ENCODE measurements at regions not wholly inside any gene's neighbourhood (a gene's known extent, or its start where the extent isn't known, plus 50 kb on each side); places are given as distances from the start of the nearest gene placed in this dataset.

DNA sequence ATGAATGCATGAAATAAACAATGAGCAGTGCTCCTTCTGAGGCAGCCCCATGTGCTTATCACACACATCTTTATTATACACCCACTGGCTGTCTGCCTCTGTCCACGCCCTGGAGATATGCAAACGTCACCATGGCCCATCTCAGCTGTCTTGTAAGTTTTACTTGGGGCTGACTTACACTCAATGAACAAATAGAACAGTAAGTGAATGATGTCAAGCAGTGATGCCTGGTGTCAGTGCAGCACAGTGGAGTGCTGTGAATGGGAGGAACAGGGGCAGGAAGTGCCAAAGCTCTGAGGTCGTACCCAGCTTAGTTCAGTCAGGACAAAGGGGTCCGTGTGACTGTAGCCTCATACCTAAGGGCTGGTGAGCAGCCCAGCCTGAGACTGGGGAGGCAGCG lies 659.5 kb upstream of the HS6ST1 start:
- no peak for DNase-seq

DNA sequence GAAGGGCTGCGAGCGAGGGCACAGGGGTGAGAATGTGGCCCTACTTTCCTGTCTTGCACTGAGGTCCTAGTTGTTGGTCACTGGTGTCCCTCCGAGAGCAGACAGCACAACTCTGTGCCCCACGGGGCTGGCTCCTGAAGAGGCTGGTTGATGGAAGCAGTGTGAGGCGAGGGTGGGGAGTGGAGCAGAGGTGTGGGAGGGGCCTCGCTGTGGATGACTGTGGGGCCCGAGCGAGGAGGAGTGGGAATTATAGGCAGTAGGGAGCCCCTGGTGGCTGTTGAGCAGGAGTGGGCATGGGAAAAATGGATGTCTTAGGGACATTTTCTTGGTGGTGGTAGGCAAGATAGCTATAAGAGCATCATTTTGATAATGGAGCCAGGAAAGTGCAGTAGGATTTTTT lies 660.5 kb upstream of the HS6ST1 start:
- DNase-seq = no peak

DNA sequence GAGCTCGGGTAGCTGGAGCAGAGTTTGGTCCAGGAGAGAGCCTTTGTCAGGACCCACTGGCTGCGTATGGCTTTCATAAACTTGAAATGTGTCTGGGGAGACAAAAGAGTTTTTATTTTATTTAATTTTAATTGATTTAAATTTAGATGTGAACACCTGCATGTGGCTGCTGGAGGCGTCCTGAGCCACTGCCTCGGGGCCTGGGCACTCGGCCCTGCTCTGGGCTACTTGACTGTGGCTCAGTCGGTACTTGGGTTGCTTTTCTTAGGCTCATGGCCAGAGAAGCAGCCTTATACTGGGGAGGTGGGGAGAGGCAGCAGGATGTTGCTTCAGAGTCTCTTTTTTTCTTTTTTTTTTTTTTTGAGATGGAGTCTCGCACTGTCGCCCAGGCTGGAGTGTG lies 661.8 kb upstream of the HS6ST1 start:
- no peak for DNase-seq

DNA sequence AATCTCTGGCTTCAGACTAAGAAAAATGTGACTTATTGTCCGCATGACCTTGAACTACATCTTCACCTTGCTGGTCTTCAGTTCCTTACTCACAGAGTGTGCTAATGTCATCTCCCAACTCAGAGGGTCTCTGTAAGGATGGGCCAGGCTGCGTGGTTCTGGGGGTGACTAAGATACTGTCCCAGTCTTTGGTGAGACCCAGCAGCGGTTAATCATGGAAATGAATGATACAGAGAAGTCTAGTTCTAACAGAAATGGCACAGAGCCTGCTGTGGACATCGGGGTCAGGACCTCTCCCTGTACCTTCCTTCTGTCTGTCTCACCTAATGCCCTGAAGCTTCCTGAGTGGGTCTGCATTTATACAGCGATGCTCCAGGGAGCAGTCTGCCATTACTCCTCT lies 662.7 kb upstream of the HS6ST1 start:
- DNase-seq = no peak

DNA sequence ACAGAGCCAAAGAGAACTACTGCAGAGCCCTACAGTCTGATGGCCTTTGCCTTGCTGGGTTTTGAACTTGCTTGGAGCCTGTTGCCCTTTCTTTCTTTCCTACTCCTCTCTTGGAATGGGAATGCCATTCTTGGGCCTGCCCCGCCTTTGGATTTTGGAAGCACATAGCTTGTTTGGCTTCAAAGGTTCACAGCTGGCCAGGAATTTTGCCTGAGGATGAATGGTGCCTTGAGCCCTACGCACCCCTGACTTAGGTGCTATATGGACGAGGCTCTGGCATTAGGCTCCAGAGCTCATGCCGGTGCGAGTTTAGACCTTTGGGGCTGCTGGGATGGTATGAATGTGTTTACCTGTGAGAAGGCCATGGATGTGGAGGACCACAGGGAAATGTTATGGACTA lies 663.3 kb upstream of the HS6ST1 start:
- DNase-seq = no peak

DNA sequence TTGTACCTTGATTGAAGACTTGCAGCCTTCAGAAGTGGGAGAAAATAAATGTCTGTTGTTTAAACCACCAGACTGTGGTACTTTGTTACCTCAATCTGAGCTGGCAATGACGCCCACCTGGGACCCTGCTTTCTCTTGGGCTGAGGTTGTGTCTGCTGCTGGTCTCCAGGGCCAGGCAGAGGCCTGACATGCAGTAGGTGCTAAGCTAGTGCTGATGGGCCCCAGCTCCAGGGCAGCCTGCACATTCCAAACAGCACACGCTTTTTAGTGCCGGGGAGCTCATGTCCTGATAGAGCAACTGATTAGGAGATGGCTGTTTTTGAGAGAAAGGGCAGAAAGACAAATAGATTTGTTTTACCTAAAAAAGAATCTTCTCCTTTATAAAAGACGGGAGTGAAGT lies 664.0 kb upstream of the HS6ST1 start:
- no peak for DNase-seq

DNA sequence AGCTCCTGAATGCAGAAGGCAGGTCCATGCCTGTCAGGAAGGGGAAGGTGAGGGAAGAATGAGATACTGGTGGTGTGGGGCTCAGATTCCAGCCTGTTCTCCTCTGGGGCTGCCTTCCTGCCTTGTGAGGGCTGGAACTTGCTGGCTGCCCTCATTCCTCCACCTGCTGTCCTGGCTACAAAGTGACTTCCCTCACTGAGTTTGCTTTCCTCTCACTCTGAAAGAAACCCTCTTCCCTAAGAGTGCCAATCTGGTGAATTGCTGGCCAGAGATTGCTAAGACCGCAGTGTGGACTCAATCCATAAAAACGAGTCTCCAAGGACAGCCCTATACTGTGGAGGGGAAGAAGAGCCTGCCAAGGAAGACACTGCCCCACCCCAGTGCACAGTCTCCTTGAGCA lies 664.4 kb upstream of the HS6ST1 start:
- no peak for DNase-seq

DNA sequence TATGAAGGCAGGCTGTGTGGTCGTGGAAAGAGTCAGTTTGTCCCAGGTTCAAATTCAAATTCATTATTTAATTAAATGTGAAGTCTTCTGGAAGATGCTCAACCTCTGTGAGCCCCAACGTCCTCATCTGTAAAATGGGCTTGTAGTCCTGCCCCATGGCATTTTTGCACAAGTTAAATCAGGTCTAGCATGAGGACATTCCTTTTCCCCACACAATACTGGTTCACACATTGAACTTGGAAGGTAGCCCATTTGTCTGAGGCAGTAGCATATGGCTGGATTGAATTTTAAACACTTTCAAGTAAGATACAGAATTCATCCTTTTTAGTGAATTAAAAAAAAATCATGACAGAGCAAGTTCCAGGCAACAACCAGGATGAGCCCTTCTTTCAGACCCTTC lies 665.4 kb upstream of the HS6ST1 start:
- no peak for DNase-seq

DNA sequence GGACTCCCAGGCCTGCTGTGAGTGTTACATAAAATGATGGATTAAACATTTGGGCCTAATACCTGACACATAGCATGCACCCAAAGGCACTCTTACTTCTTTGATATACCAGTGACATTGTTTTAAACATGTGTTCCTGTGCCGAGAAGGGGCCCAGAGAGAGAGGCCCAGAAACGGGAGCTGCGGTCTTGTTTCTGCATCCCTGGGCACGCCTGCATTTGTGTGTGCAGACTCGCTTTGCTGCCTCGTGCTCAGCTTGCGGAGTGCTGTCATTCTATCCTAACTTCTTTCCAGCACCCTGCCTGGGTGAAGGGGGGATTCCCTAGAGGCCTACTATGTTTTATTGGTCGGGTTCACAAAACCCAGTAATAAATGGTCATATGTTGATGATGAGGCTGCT lies 666.2 kb upstream of the HS6ST1 start:
- DNase-seq = no peak

DNA sequence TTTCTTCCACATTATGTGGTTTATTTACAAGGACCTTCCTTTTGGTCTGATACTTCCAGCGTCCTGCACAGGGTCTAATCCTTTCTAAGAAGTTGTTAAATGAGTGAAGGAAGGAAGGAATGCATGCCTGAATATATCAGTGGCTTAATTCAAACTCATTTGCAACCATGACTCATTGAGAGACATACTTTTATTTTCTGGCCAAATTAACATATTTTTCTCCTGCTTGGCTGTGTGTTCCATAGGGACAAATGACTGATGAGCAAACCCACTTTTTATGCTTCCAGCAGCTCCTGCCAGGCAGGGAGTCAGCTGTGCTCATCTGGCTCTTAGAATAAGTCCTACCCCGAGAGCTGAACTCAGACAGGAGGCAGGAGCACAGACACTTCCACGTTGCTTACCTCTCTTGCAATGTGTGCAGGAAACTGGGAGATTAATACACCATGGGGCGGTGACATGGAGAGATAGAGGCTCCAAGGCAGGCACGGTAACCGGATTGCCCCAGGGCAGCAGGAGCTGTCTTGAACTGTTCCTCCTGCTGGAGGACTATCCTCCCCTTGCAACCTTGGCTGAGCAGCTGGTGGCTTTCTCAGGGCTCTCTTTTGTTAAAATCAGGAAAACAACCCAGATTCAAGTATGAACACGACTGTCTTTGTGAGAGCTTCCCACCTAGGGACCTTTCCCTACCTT lies 667.5 kb upstream of the HS6ST1 start:
- DNase-seq = no peak

DNA sequence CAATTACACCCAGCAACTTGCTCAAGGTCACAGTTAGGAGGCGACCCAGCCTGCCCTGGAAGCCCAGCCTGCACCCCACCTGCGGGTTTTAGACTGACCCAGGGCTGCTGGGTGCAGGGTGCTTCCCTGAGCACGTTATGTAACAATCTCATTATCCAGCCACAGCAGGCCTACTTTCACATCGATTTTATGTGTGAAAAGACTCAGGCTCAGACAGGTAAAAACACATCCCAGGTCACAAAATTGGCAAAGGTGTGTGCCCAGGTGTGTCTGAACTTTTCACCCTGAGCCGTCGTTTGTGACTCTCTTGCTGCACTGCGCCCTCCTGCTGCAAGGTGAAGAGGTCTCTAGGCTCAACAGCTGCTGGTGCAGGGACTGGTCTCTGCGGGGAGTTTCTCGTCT lies 668.2 kb upstream of the HS6ST1 start:
- DNase-seq = no peak

DNA sequence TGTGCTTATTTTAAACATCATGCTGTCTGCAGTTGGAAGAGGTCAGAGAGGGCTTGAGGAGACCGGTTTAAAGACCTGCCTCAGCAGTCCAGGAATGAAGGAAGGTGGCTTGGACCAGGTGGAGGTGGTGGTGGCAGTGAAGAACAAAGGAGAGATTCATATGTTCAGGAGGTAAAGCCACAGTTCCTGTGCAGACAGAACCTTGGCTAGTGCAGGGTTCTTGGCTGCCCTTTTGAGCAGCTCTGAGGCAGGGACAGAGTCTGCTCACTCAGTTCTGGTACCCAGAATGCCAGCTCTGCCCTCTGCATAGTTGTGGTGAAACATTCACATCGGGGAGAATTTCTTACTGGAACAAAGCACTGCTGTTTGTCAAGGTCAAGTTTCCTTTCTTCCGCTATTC lies 669.7 kb upstream of the HS6ST1 start:
- DNase-seq = no peak

DNA sequence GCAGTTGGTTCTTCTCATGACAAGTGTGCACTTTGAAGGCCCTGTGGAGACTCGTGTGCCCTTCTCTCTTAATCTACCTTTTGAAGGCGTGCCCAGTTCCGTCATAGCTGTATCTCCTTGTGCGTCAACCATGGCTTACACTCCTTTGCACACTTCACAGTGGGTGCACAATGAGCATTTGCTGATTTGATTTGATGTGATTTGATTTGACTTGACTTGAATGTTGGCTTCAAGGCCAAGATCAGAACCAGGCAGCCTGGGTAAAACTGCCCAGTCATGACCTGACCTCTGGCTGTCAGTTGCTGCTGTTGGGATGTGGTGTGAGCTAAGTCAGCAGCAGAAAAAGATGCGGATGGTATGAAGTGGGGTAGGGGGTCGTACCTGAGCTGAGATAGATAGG lies 670.3 kb upstream of the HS6ST1 start:
- no peak for DNase-seq

DNA sequence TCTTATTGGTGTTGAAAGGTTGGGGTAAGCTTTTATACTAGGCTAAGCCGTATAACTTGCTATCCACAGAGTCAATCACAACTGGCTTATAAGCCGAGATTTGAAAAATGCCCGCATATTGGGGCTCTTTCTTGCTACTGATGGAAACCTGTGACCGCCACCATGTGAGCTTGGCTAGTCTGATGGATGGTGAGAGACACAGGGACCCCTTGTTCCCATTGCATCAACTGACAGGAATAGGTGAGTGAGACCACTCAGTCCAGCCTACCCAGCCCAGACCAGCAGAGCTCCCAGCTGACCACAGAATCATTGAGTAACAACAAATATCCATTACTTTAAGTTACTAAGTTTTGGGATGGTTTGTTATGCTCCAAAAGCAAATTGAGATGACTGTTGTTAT lies 676.4 kb upstream of the HS6ST1 start:
- DNase-seq = no peak

DNA sequence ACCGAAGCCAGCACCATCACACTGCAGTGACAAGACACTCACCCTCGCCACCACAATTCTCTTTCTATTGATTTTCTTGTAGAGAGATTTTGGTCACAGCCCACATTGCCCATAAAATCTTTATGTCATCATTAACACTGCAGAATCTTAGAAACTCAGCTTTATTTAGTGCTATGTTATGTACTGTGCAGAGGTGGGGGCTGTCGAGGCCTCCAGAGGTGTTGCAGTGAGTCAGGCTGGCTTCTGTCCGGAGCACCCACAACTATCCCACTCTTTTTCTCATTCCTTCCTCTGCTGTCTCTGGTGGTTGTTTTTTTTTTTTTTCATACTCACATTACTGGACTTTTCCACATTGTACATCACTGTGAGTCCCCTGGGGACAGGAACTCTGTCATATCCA lies 677.4 kb upstream of the HS6ST1 start:
- no peak for DNase-seq

DNA sequence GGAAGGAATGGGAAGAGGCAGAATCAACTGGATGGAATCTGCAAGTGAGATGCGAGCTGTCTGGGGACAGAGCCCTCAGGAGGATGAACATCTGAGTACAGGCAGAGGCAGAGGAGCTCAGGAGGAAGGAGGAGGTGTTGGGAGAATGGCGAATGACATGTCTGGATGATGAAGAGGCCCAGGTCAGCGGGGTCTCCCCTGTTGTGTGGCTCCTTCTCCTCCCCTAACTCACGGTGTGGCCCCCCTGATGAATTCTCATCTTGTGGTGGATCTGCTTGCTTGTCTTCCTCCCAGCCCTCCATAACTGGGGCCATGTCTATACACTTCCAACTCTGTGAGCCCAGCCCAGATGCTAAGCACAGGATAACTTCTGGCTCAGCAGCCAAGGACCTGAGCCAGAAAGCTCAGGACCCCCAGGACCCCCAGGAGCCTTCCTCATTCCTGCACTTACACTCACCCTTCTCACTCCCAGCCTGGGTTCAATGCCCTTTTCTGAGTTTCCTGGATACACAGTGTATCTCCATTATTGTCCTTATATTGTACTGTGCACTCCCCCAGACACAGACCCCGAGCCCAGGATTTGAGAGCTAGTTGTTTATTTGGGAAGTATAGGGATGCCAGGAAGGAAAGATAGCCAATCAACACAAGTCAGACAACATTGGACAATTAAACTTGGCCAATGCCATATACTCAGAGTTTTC lies 678.6 kb upstream of the HS6ST1 start:
- DNase-seq = no peak

DNA sequence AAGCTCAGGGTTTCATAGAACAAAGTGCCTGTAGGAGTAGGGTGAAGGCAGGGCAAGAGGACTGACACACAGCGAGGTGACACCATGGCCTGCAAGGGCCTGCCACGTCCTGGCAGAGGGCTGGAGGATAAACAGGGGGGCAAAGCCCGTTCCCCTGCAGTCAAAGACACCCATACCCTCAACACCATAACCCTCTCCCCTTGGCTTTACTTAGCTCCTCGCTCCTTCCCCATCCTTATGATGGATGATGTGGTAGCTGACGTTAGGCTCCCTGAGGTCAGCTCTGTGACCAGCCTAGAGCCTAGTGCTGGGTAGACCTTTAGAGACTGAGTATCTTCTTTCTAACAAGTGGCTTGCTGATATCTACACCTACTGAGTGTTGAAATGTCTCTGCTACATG lies 683.3 kb upstream of the HS6ST1 start:
- DNase-seq = no peak

DNA sequence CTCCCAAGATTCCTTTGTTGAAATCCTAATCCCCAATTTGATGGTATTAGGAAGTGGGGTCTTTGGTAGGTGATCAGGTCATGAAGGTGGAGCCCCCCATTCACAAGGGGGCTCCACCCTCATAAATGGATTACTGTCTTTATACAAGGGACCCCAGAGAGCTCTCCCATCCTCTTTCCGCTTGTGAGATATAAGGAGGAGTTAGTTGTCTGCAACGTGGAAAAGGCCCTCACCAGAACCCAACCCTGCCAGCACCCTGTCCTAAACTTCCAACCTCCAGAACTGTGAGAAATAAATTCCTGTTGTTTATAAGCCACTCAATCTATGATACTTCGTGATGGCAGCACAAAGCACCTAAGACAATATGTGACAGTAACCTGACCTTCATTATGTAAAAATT lies 684.1 kb upstream of the HS6ST1 start:
- DNase-seq = no peak

DNA sequence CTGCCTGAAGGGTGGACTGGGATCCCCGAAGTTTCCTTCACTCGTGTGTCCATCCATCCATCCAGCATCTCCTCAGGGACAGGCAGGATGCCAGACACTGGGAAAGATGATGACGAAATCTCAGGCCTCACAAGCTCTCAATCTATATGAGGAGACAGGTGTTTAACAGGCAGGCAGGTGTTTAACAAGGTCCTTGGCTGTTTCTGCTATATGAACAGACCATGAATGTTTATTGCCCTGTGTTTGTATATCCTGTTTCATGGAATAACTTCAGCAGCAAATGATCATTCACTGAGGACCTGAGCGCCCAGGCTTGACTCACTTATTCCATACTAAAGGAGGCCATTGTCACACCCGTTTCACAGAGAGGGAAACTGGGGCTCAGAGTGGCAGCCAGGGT lies 685.8 kb upstream of the HS6ST1 start:
- no peak for DNase-seq

DNA sequence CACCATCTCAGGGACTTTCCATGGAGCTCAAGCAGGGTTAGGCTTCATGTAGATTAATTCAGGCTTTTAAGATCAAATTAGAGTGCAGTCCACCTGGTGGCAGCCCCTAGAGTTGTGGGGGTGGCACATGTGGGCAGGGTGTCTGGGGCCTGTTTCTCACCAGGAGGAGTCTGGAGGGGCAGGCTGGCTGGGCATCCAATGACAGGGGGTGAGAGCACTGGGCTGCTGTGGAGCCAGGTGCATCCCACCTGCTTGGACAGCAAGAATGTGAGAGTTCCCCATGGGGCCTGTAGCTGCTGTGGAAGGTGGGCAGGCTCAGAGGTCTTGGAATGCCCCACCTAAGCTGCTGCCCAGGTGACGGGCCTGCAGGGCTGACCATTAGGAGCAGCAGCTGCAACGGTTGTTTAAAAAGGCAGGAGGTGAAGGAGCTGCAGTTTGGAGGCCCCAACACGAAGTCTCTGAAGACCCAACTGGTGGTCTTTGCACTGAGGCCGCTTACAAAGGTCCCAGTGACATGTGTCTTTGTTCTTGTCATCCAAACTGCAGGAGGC lies 686.3 kb upstream of the HS6ST1 start:
- no peak for DNase-seq

DNA sequence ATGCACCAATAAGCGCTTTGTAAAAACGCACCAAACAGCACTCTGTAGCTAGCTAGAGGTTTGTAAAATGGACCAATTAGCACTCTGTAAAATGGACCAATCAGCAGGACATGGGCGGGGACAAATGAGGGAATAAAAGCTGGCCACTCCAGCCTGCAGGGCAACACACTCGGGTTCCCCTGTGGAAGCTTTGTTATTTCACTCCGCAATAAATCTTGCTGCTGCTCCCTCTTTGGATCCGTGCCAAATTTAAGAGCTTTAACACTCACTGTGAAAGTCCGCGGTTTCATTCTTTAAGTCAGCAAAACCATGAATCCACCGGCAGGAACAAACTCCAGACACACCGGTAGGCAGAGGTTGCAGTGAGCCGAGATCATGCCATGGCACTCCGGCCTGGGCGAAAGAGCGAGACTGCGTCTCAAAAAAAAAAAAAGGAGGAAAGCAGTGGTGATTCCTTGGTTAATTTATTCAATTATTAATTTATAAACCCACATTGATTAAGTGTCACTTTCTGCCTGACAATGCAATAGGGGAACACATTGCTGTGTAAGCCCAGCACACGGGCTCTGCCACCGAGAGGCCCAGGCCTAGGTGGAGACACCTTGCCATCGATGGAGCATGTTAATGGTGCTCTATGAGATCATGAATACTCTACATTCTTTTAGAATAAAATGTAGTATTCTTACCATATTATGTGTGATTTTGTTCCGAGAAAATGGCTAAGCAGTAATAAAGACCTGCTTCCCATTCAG lies 687.6 kb upstream of the HS6ST1 start:
- DNase-seq = no peak

DNA sequence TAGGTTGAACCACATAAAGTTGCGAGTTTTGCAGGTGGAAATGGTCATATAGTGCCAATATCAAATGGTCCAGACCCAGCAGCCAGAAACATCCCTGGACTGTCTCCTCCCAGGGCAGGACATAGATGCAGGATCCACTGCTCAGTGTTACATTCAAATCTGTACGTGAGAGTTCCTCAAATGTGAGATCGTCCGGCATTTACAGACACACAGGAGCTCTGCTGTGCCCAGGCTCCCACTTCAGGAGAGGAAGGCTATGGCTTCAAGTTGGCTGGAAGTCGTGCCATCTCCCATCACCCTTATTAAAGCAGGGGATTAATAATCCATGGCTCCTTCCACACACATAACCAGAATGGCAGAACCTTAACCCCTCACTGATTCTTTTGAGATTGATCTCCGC lies 688.2 kb upstream of the HS6ST1 start:
- no peak for DNase-seq

DNA sequence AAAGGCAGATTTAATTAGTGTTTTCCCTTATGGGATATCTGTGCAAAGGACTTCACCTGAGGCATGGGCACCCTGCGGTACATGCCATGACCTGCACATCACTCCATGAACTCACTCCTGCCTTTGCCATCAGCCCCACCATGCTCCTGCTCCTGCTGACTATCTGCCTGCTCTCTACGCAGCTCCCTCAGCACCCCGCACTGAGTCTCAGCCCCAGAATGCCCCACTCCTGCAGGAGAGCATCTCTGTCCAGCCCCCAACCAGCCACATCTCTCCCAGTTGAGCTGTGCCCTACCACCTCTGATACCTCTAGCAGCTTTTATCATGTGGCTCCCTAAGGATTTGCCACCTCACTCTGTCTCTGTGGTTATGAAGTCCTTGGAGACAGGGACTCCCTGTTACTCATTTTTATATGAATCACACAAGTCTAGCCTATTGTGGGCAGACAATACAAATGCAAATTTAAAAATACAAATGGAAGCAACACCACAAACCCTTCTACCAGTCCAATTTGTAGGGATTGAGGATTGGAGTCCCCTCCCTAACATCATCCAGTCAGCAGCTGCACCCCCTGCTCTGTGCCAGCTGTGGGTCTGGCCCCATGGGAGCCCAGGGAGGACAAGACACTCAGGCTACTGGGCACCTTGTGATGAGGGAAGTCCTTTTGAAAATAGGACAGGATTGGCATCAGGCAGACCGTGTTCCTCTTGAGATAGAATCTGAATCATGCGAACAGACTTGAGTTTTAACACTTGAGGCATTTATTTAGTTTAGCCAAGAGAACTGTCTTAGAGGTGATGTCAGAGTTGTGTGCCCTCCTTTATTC lies 689.6 kb upstream of the HS6ST1 start:
- no peak for DNase-seq

Measured in stimulated activated CD4-positive, alpha-beta T cell treated with anti-CD3 and anti-CD28 coated beads, Interleukin-15, amount 100 ng/mL, for 24 hours (primary cell).